ENCODE measurements at regions not wholly inside any gene's neighbourhood (a gene's known extent, or its start where the extent isn't known, plus 50 kb on each side); places are given as distances from the start of the nearest gene placed in this dataset.

- Histone ChIP-seq H3K4me3 (no peak overlapping the region), H3K27ac (no peak overlapping the region)
- DNase-seq (ENCODE audit: low spot score): no peak
- TF ChIP-seq CTCF (IDR thresholded peaks at IDR 0.05): no peak
Observed at GRCh38 chr12:127428420-127428819, 838.5 kb upstream of the TMEM132C start.

GRCh38 chr12:127429551-127430285 lies 837.3 kb upstream of the TMEM132C start:
- Histone ChIP-seq H3K4me3 (no peak overlapping the region), H3K27ac (no peak overlapping the region)
- DNase-seq (ENCODE audit: low spot score): no peak
- TF ChIP-seq CTCF (IDR thresholded peaks at IDR 0.05): no peak

GRCh38 chr12:127430401-127430800 lies 836.6 kb upstream of the TMEM132C start:
- no peak overlapping the region for H3K4me3 ChIP-seq
- no peak overlapping the region for H3K27ac ChIP-seq
- TF ChIP-seq CTCF (IDR thresholded peaks at IDR 0.05): no peak
- DNase-seq (ENCODE audit: low spot score): no peak

- no peak overlapping the region for H3K27ac ChIP-seq
- H3K4me3 ChIP-seq: no peak overlapping the region
- DNase-seq (ENCODE audit: low spot score): no peak
- no peak for TF ChIP-seq CTCF (IDR thresholded peaks at IDR 0.05)
Observed at GRCh38 chr12:127431177-127431576, 835.8 kb upstream of the TMEM132C start.

GRCh38 chr12:127431594-127431993 lies 835.4 kb upstream of the TMEM132C start:
- TF ChIP-seq CTCF (IDR thresholded peaks at IDR 0.05): no peak
- no peak overlapping the region for H3K4me3 ChIP-seq
- H3K27ac ChIP-seq: no peak overlapping the region
- DNase-seq (ENCODE audit: low spot score): no peak

- Histone ChIP-seq H3K27ac (no peak overlapping the region), H3K4me3 (no peak overlapping the region)
- no peak for DNase-seq (ENCODE audit: low spot score)
- TF ChIP-seq CTCF (IDR thresholded peaks at IDR 0.05): no peak
Observed at GRCh38 chr12:127435439-127435838, 831.5 kb upstream of the TMEM132C start.

GRCh38 chr12:127438512-127439244 lies 828.3 kb upstream of the TMEM132C start:
- no peak overlapping the region for H3K4me3 ChIP-seq
- no peak for DNase-seq (ENCODE audit: low spot score)
- no peak overlapping the region for H3K27ac ChIP-seq
- TF ChIP-seq CTCF (IDR thresholded peaks at IDR 0.05): no peak

Measured in coronary artery (tissue), 2 donors.